ENCODE measurements at regions not wholly inside any gene's neighbourhood (a gene's known extent, or its start where the extent isn't known, plus 50 kb on each side); places are given as distances from the start of the nearest gene placed in this dataset.
A peak's percentile ranks its signal among the peaks of the same experiment; 100 is the strongest.
"Not testable (repeated sequence)": the region's sequence is repeated elsewhere in the genome, so short reads cannot be mapped to it uniquely, and the experiment has no call there.

- Histone ChIP-seq H3K27ac (peak overlapping the region; percentile 62 to 80 (median 72)), H3K36me3 (no peaks in the 10 kb centered on the region), H3K27me3 (no peaks in the 10 kb centered on the region), H3K9me3 (no peaks in the 10 kb centered on the region), H3K4me1 (peaks cover 0 to 59% (median 47%) of the 10 kb centered on the region in 4 donors), H3K4me3 (peak overlapping the region in 1 of 4 donors; percentile 5)
- intact Hi-C loops (cut with DNase I): no loop called here
- DNase-seq: no peak
- WGBS, 2 donors: 85 to 93% methylated on average over 5 of the region's 5 CpGs
- TF ChIP-seq EP300 (IDR thresholded peaks at IDR 0.05) (no peak), POLR2AphosphoS5 (IDR thresholded peaks at IDR 0.05) (no peak)
These were observed 447.5 kb downstream of the PCNX1 start for GRCh38 chr14:71354801-71355200.

GRCh38 chr14:71355324-71356201 is 448.3 kb downstream of the PCNX1 start:
- intact Hi-C loops (cut with DNase I): no loop called here
- Histone ChIP-seq H3K4me1 (peaks cover 0 to 62% (median 50%) of the 10 kb centered on the region in 4 donors), H3K9me3 (no peaks in the 10 kb centered on the region), H3K27me3 (no peaks in the 10 kb centered on the region), H3K4me3 (peak overlapping the region in 1 of 4 donors; percentile 5), H3K27ac (peak overlapping the region; percentile 62 to 80 (median 72)), H3K36me3 (no peaks in the 10 kb centered on the region)
- 49 to 50% methylated on average over 5 of the region's 5 CpGs for WGBS, 2 donors
- TF ChIP-seq EP300 (IDR thresholded peaks at IDR 0.05) (peak in 2 of 4 donors; percentile 31 to 61), POLR2AphosphoS5 (IDR thresholded peaks at IDR 0.05) (peak in 3 of 4 donors; percentile 67 to 75 (median 69)), CTCF (IDR thresholded peaks at IDR 0.05) (no peak), POLR2A (IDR thresholded peaks at IDR 0.05) (no peak)
- peak; percentile 83 for DNase-seq

GRCh38 chr14:71358209-71358931 is 451.1 kb downstream of the PCNX1 start:
- WGBS, 2 donors: 62 to 91% methylated on average over 6 of the region's 6 CpGs
- peaks cover 0 to 88% (median 61%) of the 10 kb centered on the region in 4 donors for H3K4me1 ChIP-seq
- H3K36me3 ChIP-seq: no peaks in the 10 kb centered on the region
- intact Hi-C loops (cut with DNase I): loop anchor here (2.0 kb wide), 1 partner anchor 38 kb away; the partner anchor contains the start of gene SIPA1L1
- no peaks in the 10 kb centered on the region for H3K27me3 ChIP-seq
- H3K4me3 ChIP-seq: no peak overlapping the region
- peak overlapping the region; percentile 62 to 80 (median 72) for H3K27ac ChIP-seq
- no peaks in the 10 kb centered on the region for H3K9me3 ChIP-seq
- TF ChIP-seq POLR2AphosphoS5 (IDR thresholded peaks at IDR 0.05): peak in 3 of 4 donors; percentile 27 to 35 (median 35)
- TF ChIP-seq CTCF (IDR thresholded peaks at IDR 0.05): no peak
- peak in 1 of 4 donors; percentile 48 for TF ChIP-seq EP300 (IDR thresholded peaks at IDR 0.05)
- DNase-seq: no peak

- H3K27me3 ChIP-seq, H3K4me3 ChIP-seq, H3K9me3 ChIP-seq, DNase-seq, H3K36me3 ChIP-seq: not testable (repeated sequence)
- intact Hi-C loops (cut with DNase I): loop anchor here (2.0 kb wide), 1 partner anchor 38 kb away; the partner anchor contains the start of gene SIPA1L1
- WGBS, 2 donors: 94 to 96% methylated on average over 4 of the region's 4 CpGs
- Histone ChIP-seq H3K27ac (peak overlapping the region; percentile 62 to 80 (median 72)), H3K4me1 (peaks cover 0 to 94% (median 67%) of the 10 kb centered on the region in 4 donors)
These were observed 451.7 kb downstream of the PCNX1 start for GRCh38 chr14:71358932-71359421.

- WGBS, 2 donors: 95 to 99% methylated on average over 3 of the region's 3 CpGs
These were observed 452.6 kb downstream of the PCNX1 start for GRCh38 chr14:71359823-71360222.

More at GRCh38 chr14:71359823-71360222, 452.6 kb downstream of the PCNX1 start:
- Histone ChIP-seq H3K36me3 (no peaks in the 10 kb centered on the region), H3K4me3 (no peak overlapping the region), H3K9me3 (no peaks in the 10 kb centered on the region), H3K27me3 (no peaks in the 10 kb centered on the region), H3K27ac (peak overlapping the region in 2 of 4 donors; percentile 79 to 80), H3K4me1 (peaks cover 0 to 98% (median 71%) of the 10 kb centered on the region in 4 donors)
- TF ChIP-seq CTCF (IDR thresholded peaks at IDR 0.05) (no peak), POLR2A (IDR thresholded peaks at IDR 0.05) (no peak), EP300 (IDR thresholded peaks at IDR 0.05) (no peak), POLR2AphosphoS5 (IDR thresholded peaks at IDR 0.05) (no peak)
- DNase-seq: no peak
- intact Hi-C loops (cut with DNase I): loop anchor here (2.0 kb wide), 1 partner anchor 39 kb away; the partner anchor contains the start of gene SIPA1L1

Data from sigmoid colon (tissue), 6 donors.